Heart right ventricle (tissue), 16 donors: ENCODE measurements at regions not wholly inside any gene's neighbourhood (a gene's known extent, or its start where the extent isn't known, plus 50 kb on each side); places are given as distances from the start of the nearest gene placed in this dataset.
A peak's percentile ranks its signal among the peaks of the same experiment; 100 is the strongest.

Experiments used
- ATAC-seq, 8 donors: fragments of 200-7000 bp; cut with Tn5 transposase; one replicate each; pipeline ENCODE4 v1.9.1; 2020; ENCODE audit warnings: mild to moderate bottlenecking in 8 of 8, moderate library complexity in 8 of 8, moderate number of reproducible peaks in 1 of 8
- DNase-seq, 2 donors: peaks; one replicate each; pipeline ENCODE4 v3.0.0-alpha.2; 2020
- H3K27ac ChIP-seq, 10 donors: fragments of 200-600 bp; sonication (generic) in 2 of 10; one replicate each; pipeline versions ENCODE4 v1.5.0 to v1.8.0; 2020 to 2022; ENCODE audit warnings: mild to moderate bottlenecking in 3 of 10
- H3K27me3 ChIP-seq, 7 donors: fragments of 200-600 bp; one replicate each; pipeline ENCODE4 v1.8.0; 2021 to 2022; ENCODE audit warnings: mild to moderate bottlenecking in 2 of 7
- H3K36me3 ChIP-seq, 9 donors: fragments of 200-600 bp; sonication (generic) in 1 of 9; one replicate each; pipeline versions ENCODE4 v1.5.0 to v1.8.0; 2020 to 2022; ENCODE audit warnings: mild to moderate bottlenecking in 2 of 9
- H3K4me1 ChIP-seq, 9 donors: fragments of 200-600 bp; sonication (generic) in 1 of 9; one replicate each; pipeline versions ENCODE4 v1.5.0 to v1.8.0; 2020 to 2022; ENCODE audit warnings: mild to moderate bottlenecking in 4 of 9
- H3K4me3 ChIP-seq, 10 donors: fragments of 200-600 bp; sonication (generic) in 2 of 10; one replicate each; pipeline versions ENCODE4 v1.5.0 to v1.8.0; 2020 to 2022; ENCODE audit warnings: mild to moderate bottlenecking in 7 of 10, moderate library complexity in 2 of 10
- H3K9me3 ChIP-seq, 11 donors: fragments of 200-600 bp in 10 of 11; sonication (generic) in 2 of 11; one replicate each; pipeline versions ENCODE4 v1.5.0 to v1.8.0; 2013 to 2022; ENCODE audit warnings: mild to moderate bottlenecking in 2 of 11, control low read depth in 1 of 11, moderate library complexity in 1 of 11
- WGBS, 2 donors: extraction: QIAGEN DNeasy Blood & Tissue Kit; methylation state at CpG; one replicate each; pipeline ENCODE4 v1.1.7; 2013; ENCODE audit warnings: inconsistent platforms in 1 of 2; 5-methylcytosine and 5-hydroxymethylcytosine counted together
- intact Hi-C, 10 donors: fragments of 100-400 bp; cut with DNase I; formaldehyde crosslinking; loops; one replicate each; pipeline versions ENCODE4 v1.11.1 to v1.14.2; 2022
- TF ChIP-seq, protein P1 (sequence below), 9 donors: fragments of 200-600 bp; sonication (generic) in 2 of 9; IDR thresholded peaks; one replicate each; pipeline versions ENCODE4 v1.5.0 to v1.8.0; 2021 to 2022; ENCODE audit warnings: antibody characterized with exemption in 9 of 9, mild to moderate bottlenecking in 5 of 9, moderate library complexity in 1 of 9
- donor health status: Arrhythmogenic right ventricular cardiomyopathy.
- donor health status: ischemic (EF 13 %, LVEDD 7.1; RV severe dilation, severe dysfunction).
- donor health status: healthy with polysubstance abuse.
- donor health status: DM: no; HTN: yes; CAD: no.
- donor health status: DM: no; HTN: no; CAD: no.
- donor health status: ischemic (EF 25% LVEDD 6.9; RV normal size, moderate dysfunction).
- donor health status: ischemic (EF 25% LVEDD 5.7; RV mildly dilated, moderate dysfunction).
- donor health status: healthy.
- donor health status: DM: yes; HTN: yes; CAD: no.
- donor health status: Ischemic cardiomyopathy.
- donor health status: ischemic (EF 35%, LVEDD 5.7; RV mildly dilated, moderate dysfunction).
- donor health status: nonischemic (EF 11% LVEDD 7.7; RV severe dilation, severe dysfunction).
- donor health status: DM: yes; HTN: yes; CAD: no.
- donor health status: PGD.
- donor health status: ischemic (EF 29% LVEDD 5.4; RV normal size, mild dysfunction).
- donor health status: nonischemic (EF 23%, LVEDD 6.1; RV moderate dilation, normal function).

DNA sequence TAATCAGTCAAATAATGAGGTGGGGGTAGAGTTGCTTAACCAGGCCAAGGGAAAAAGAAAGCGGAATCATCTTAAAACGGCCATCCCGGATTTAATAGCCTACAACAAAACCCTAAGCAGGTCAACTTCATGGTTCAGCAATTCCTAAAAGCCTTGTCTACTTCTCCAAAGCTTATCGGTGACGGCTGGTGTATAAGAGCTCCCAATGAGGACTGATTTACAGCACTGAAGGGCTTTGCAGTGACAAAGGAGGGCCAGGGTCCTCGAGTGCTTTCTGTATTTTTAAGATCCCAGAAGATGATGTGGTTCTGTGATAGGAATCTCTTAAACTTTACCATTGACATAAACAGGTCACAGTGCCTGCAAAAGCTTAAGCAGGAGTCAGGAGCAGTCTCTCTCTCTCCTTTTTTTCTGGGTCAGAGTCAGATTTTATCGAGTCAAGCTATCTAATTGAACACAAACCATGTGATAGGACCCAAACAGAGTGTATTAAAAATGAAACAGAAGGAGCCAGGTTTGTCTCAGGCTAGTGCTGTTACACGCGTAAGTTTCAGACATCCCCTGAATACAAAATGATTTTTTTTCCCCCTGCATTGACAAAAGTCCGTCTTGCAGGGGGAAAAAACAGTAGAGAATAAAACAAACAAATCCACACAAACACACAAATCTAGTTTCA is 663.6 kb upstream of the ZNF608 start:
- Histone ChIP-seq H3K27ac (peak overlapping the region in 4 of 10 donors; percentile 15 to 74 (median 40)), H3K4me1 (peaks cover 0 to 51% (median 37%) of the 10 kb centered on the region in 9 donors), H3K4me3 (no peak overlapping the region), H3K27me3 (no peaks in the 10 kb centered on the region), H3K9me3 (peaks cover 0 to 13% (median 0%) of the 10 kb centered on the region in 11 donors), H3K36me3 (no peaks in the 10 kb centered on the region)
- no peak for ATAC-seq
- no peak for DNase-seq
- TF ChIP-seq, protein P1, sequence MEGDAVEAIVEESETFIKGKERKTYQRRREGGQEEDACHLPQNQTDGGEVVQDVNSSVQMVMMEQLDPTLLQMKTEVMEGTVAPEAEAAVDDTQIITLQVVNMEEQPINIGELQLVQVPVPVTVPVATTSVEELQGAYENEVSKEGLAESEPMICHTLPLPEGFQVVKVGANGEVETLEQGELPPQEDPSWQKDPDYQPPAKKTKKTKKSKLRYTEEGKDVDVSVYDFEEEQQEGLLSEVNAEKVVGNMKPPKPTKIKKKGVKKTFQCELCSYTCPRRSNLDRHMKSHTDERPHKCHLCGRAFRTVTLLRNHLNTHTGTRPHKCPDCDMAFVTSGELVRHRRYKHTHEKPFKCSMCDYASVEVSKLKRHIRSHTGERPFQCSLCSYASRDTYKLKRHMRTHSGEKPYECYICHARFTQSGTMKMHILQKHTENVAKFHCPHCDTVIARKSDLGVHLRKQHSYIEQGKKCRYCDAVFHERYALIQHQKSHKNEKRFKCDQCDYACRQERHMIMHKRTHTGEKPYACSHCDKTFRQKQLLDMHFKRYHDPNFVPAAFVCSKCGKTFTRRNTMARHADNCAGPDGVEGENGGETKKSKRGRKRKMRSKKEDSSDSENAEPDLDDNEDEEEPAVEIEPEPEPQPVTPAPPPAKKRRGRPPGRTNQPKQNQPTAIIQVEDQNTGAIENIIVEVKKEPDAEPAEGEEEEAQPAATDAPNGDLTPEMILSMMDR (IDR thresholded peaks at IDR 0.05), result no peak
- intact Hi-C loops, result loop anchor here in 2 of 10 donors (5.0 kb wide), 2 partner anchors 663 to 1738 kb away; partner anchors contain the start of gene ZNF608 (in 1 of the 2)
- 60 to 61% methylated on average over 10 of the region's 10 CpGs for WGBS, 2 donors

DNA sequence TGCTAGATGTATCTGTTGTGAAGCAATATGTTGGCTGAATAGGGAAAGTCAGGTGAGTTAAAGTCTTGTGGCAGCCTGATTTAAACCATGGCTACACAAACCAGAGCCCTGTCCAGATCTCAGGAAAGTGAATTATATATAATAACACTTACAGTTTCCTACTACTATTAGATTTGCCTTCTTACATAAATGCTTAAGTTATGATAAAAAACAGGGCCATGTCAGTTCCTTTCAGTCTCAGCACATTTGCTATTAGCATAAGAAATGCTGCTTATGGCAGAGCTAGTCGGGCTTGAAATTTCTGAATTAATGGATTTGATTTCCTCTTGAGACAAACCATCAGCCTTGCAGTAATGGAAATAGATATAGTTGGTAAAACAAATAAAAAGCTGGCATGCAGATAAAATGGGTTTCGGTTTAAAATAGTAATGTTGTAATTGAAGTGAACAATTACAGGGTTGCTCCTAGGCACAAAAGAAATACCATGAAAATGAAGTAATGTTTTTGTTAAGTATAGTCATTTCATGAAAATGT is 664.2 kb upstream of the ZNF608 start:
- intact Hi-C loops, result loop anchor here in 1 of 10 donors (5.0 kb wide), 1 partner anchor 663 kb away; the partner anchor contains the start of gene ZNF608
- Histone ChIP-seq H3K9me3 (peaks cover 0 to 13% (median 0%) of the 10 kb centered on the region in 11 donors), H3K27ac (peak overlapping the region in 5 of 10 donors; percentile 15 to 74 (median 48)), H3K4me1 (peaks cover 0 to 51% (median 37%) of the 10 kb centered on the region in 9 donors), H3K36me3 (no peaks in the 10 kb centered on the region), H3K27me3 (no peaks in the 10 kb centered on the region), H3K4me3 (no peak overlapping the region)
- TF ChIP-seq, protein P1 (IDR thresholded peaks at IDR 0.05), result no peak
- ATAC-seq (peak in 3 of 8 donors; percentile 6 to 12 (median 10)), DNase-seq (no peak)
- WGBS, 2 donors, result 31 to 42% methylated on average over 2 of the region's 2 CpGs

DNA sequence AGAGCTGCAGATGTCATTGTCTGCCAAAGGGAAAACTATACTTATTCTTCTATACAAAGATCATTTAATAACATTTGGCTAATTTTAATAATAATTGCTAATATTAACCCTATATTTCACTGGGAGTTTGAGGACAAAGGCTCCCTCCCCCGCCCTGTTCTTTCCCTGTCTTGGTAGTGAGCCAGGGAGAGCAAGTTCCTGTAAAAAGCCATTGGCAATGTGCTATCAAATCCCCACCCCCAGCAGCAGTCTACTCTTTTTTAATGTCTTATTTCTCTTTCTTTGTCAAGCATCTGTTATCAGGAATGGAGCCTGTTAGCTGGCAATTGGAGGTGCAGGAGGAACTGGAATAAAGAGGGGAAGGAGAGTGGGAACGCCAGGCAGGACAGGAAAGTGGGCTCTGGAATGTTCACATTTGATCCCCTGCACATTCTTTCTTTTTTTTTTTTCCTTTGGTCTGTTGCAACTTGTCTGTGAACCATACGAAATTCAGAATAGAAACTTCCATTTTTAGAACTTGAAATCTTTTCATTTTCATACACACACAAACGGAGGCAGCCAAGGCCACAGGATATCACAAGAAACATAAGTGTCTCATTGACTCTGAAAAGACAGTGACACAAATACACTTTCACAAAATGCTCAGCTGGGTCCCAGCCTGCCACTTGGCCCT is 664.8 kb upstream of the ZNF608 start:
- ATAC-seq, result peak in 6 of 8 donors; percentile 6 to 59 (median 43)
- H3K9me3 ChIP-seq, result peaks cover 0 to 7% (median 0%) of the 10 kb centered on the region in 11 donors
- WGBS, 2 donors, result 11 to 13% methylated on average over 4 of the region's 4 CpGs
- H3K36me3 ChIP-seq, result no peaks in the 10 kb centered on the region
- H3K4me1 ChIP-seq, result peaks cover 0 to 51% (median 37%) of the 10 kb centered on the region in 9 donors
- peak overlapping the region in 6 of 10 donors; percentile 21 to 35 (median 29) for H3K4me3 ChIP-seq
- intact Hi-C loops, result loop anchor here in 1 of 10 donors (5.0 kb wide), 1 partner anchor 664 kb away; the partner anchor contains the start of gene ZNF608
- DNase-seq, result peak in 1 of 2 donors; percentile 29
- TF ChIP-seq, protein P1 (IDR thresholded peaks at IDR 0.05), result no peak
- no peaks in the 10 kb centered on the region for H3K27me3 ChIP-seq
- peak overlapping the region in 8 of 10 donors; percentile 18 to 74 (median 54) for H3K27ac ChIP-seq
